ENCODE measurements at regions not wholly inside any gene's neighbourhood (a gene's known extent, or its start where the extent isn't known, plus 50 kb on each side); places are given as distances from the start of the nearest gene placed in this dataset.

DNA sequence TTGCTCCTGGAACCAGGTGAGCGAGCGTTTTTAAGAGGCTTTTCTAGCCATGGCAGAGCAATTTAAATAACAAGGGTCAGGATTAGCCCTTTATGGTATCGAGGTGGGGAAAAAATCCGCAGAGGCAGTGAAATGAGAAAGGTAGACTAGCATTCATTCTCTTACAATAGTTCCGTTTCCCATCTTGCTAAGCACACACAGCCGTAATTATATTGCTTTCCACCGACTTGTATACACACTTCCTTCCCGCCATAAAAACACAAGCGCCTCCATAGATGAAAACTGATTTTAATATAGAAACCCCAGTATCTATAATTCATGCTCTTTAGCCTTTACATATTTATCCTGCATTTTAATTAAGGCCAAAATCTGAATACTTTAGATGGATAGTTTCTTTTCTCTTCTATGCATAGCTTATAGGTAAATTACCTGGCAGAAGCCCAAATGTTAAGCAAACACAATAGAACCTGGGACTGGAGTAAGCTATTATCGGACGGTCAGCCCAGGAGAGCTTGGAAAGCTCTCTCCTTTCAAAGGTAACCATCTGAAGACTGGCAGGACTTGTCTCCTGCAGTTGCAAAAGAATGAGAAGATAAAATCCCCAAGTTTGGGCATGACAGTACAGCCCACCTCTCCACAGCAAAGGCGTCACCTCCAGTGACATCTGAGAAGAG lies 90.9 kb upstream of the MC3R start:
- Mint-ChIP-seq H3K27me3 (ENCODE audit: low read depth) (peaks cover 12% of the 10 kb centered on the region), H3K36me3 (ENCODE audit: insufficient read depth in 1 of 3, low read depth in 3 of 3) (peaks cover 16 to 42% (median 19%) of the 10 kb centered on the region in 3 experiments; a peak in 6 of 7 replicates), H3K9me3 (peaks cover 84 to 93% of the 10 kb centered on the region in 2 experiments), H3K27ac (no peak overlapping the region), H3K4me1 (no peaks in the 10 kb centered on the region), H3K4me3 (no peak overlapping the region)
- Histone ChIP-seq H3K9ac (ENCODE audit: extremely low read depth, insufficient read length, low read length) (no peak overlapping the region), H2AFZ (ENCODE audit: low read length) (no peak overlapping the region), H3K56ac (ENCODE audit: insufficient read length, low read depth, low read length) (no peak overlapping the region), H3K14ac (ENCODE audit: insufficient read depth, low read length) (no peak overlapping the region), H3T11ph (ENCODE audit: low read length) (no peak overlapping the region), H4K8ac (replicated peaks; ENCODE audit: insufficient read length, low read depth, low read length) (no peak overlapping the region), H3K9me3 (ENCODE audit: control insufficient read depth, low read depth, low read length) (peaks cover 85% of the 10 kb centered on the region), H3K4me2 (ENCODE audit: insufficient read depth, insufficient read length, low read length) (no peak overlapping the region), H3K27ac (ENCODE audit: insufficient read length, low read depth, low read length) (no peak overlapping the region), H2BK5ac (ENCODE audit: insufficient read length, low read length) (no peak overlapping the region), H4K91ac (ENCODE audit: insufficient read length, low read depth, low read length) (no peak overlapping the region), H2BK20ac (ENCODE audit: low read depth, low read length, poor library complexity, severe bottlenecking) (no peak overlapping the region), H4K5ac (ENCODE audit: insufficient read length, low read depth, low read length) (no peak overlapping the region), H3K4me1 (ENCODE audit: insufficient read depth, low read length) (no peaks in the 10 kb centered on the region), H2BK12ac (ENCODE audit: insufficient read length, low read depth, low read length) (no peak overlapping the region), H3K4ac (ENCODE audit: low read depth, low read length) (no peak overlapping the region), H3K79me1 (ENCODE audit: insufficient read depth, low read depth, low read length, poor library complexity, severe bottlenecking) (no peaks in the 10 kb centered on the region), H3K27me3 (ENCODE audit: insufficient read depth, low read length) (no peaks in the 10 kb centered on the region), H3K23ac (ENCODE audit: insufficient read length, low read depth, low read length) (no peak overlapping the region), H3K23me2 (ENCODE audit: insufficient read length, low read depth, low read length, poor library complexity, severe bottlenecking) (no peaks in the 10 kb centered on the region), H2BK15ac (ENCODE audit: low read depth, low read length) (no peak overlapping the region), H3K18ac (ENCODE audit: insufficient read length, low read depth, low read length) (no peak overlapping the region), H2BK120ac (ENCODE audit: low read depth, low read length, poor library complexity, severe bottlenecking) (no peak overlapping the region), H3K79me2 (ENCODE audit: insufficient read depth, low read length) (no peaks in the 10 kb centered on the region), H2AK5ac (ENCODE audit: insufficient read length, low read length) (no peak overlapping the region), H4K20me1 (ENCODE audit: control insufficient read depth, insufficient read depth, insufficient read length) (no peaks in the 10 kb centered on the region)
- no CpG with 5 or more reads among the region's 12 CpGs for WGBS (ENCODE audit: extremely low coverage, insufficient read length, low lambda C conversion rate)
- TF ChIP-seq, protein P1, sequence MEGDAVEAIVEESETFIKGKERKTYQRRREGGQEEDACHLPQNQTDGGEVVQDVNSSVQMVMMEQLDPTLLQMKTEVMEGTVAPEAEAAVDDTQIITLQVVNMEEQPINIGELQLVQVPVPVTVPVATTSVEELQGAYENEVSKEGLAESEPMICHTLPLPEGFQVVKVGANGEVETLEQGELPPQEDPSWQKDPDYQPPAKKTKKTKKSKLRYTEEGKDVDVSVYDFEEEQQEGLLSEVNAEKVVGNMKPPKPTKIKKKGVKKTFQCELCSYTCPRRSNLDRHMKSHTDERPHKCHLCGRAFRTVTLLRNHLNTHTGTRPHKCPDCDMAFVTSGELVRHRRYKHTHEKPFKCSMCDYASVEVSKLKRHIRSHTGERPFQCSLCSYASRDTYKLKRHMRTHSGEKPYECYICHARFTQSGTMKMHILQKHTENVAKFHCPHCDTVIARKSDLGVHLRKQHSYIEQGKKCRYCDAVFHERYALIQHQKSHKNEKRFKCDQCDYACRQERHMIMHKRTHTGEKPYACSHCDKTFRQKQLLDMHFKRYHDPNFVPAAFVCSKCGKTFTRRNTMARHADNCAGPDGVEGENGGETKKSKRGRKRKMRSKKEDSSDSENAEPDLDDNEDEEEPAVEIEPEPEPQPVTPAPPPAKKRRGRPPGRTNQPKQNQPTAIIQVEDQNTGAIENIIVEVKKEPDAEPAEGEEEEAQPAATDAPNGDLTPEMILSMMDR (conservative IDR thresholded peaks at IDR 0.05): no peak
- no peak for DNase-seq

Measured in H9 (cell line).